Astrocyte (in vitro differentiated cells and primary cell): ENCODE measurements at regions not wholly inside any gene's neighbourhood (a gene's known extent, or its start where the extent isn't known, plus 50 kb on each side); places are given as distances from the start of the nearest gene placed in this dataset.

Source experiments
- DNase-seq: peaks from one replicate; pipeline ENCODE4 v3.0.0-alpha.2; 2010; ENCODE audit warnings: low read depth
- FAIRE-seq: peaks from 2 replicates; lab custom pipeline; 2011; peaks lifted over from hg19 to GRCh38; lab: Jason Lieb, UNC
- H2AFZ ChIP-seq: 2 replicates; pipeline ENCODE4 v1.6.0; 2012; ENCODE audit warnings: low read depth, low read length, inconsistent platforms
- H3K27ac ChIP-seq: 2 replicates; pipeline ENCODE4 v1.5.1; 2011; ENCODE audit warnings: low read depth, low read length, inconsistent platforms
- H3K27me3 ChIP-seq: 2 replicates; pipeline ENCODE4 v1.6.0; 2011; ENCODE audit warnings: low read length, inconsistent platforms; ENCODE audit not compliant: insufficient read depth
- H3K36me3 ChIP-seq: 2 replicates; pipeline ENCODE4 v1.5.1; 2011; ENCODE audit warnings: low read length, inconsistent platforms; ENCODE audit not compliant: insufficient read depth
- H3K4me1 ChIP-seq: 2 replicates; pipeline ENCODE4 v1.5.1; 2011; ENCODE audit warnings: low read length, inconsistent platforms; ENCODE audit not compliant: insufficient read depth
- H3K4me2 ChIP-seq: 2 replicates; pipeline ENCODE4 v1.6.0; 2012; ENCODE audit warnings: low read length, inconsistent platforms
- H3K4me3 ChIP-seq: 2 replicates; pipeline ENCODE4 v1.5.1; 2011; ENCODE audit warnings: low read depth, mild to moderate bottlenecking, low read length, inconsistent platforms; ENCODE audit not compliant: insufficient read depth
- H3K79me2 ChIP-seq: 2 replicates; pipeline ENCODE4 v1.6.0; 2012; ENCODE audit warnings: mild to moderate bottlenecking, low read length, inconsistent platforms; ENCODE audit not compliant: insufficient read depth
- H3K9ac ChIP-seq: 2 replicates; pipeline ENCODE4 v1.6.0; 2012; ENCODE audit warnings: mild to moderate bottlenecking, low read length, inconsistent platforms
- H3K9me3 ChIP-seq: 2 replicates; pipeline ENCODE4 v1.5.1; 2012; ENCODE audit warnings: low read depth, mild to moderate bottlenecking, low read length, inconsistent platforms; ENCODE audit not compliant: insufficient read depth
- H4K20me1 ChIP-seq: 2 replicates; pipeline ENCODE4 v1.6.0; 2012; ENCODE audit warnings: low read length, inconsistent platforms; ENCODE audit not compliant: insufficient read depth
- H3K27ac Mint-ChIP-seq: one replicate; pipeline ENCODE4 v1.8.0; 2021; ENCODE audit warnings: mild to moderate bottlenecking, mixed read lengths; ENCODE audit not compliant: unreplicated experiment
- H3K27me3 Mint-ChIP-seq: one replicate; pipeline ENCODE4 v1.8.0; 2021; ENCODE audit warnings: low read depth, mixed read lengths; ENCODE audit not compliant: unreplicated experiment
- H3K36me3 Mint-ChIP-seq: one replicate; pipeline ENCODE4 v1.8.0; 2021; ENCODE audit warnings: low read depth, mixed read lengths; ENCODE audit not compliant: unreplicated experiment
- H3K4me1 Mint-ChIP-seq: one replicate; pipeline ENCODE4 v1.8.0; 2021; ENCODE audit warnings: low read depth, mixed read lengths; ENCODE audit not compliant: unreplicated experiment
- H3K4me3 Mint-ChIP-seq: one replicate; pipeline ENCODE4 v1.8.0; 2021; ENCODE audit warnings: mild to moderate bottlenecking, moderate library complexity, mixed read lengths; ENCODE audit not compliant: unreplicated experiment
- H3K9me3 Mint-ChIP-seq: one replicate; pipeline ENCODE4 v1.8.0; 2021; ENCODE audit warnings: mild to moderate bottlenecking, mixed read lengths; ENCODE audit not compliant: unreplicated experiment
- CTCF ChIP-seq: IDR thresholded peaks from 2 replicates; pipeline ENCODE4 v1.5.1; 2011; ENCODE audit warnings: low read depth, mild to moderate bottlenecking, inconsistent platforms, low read length, moderate library complexity; ENCODE audit not compliant: insufficient read depth
- EZH2 ChIP-seq: IDR thresholded peaks from 2 replicates; pipeline ENCODE4 v1.6.1; 2012; ENCODE audit warnings: mild to moderate bottlenecking, low read length, inconsistent platforms; ENCODE audit not compliant: insufficient read depth

DNA sequence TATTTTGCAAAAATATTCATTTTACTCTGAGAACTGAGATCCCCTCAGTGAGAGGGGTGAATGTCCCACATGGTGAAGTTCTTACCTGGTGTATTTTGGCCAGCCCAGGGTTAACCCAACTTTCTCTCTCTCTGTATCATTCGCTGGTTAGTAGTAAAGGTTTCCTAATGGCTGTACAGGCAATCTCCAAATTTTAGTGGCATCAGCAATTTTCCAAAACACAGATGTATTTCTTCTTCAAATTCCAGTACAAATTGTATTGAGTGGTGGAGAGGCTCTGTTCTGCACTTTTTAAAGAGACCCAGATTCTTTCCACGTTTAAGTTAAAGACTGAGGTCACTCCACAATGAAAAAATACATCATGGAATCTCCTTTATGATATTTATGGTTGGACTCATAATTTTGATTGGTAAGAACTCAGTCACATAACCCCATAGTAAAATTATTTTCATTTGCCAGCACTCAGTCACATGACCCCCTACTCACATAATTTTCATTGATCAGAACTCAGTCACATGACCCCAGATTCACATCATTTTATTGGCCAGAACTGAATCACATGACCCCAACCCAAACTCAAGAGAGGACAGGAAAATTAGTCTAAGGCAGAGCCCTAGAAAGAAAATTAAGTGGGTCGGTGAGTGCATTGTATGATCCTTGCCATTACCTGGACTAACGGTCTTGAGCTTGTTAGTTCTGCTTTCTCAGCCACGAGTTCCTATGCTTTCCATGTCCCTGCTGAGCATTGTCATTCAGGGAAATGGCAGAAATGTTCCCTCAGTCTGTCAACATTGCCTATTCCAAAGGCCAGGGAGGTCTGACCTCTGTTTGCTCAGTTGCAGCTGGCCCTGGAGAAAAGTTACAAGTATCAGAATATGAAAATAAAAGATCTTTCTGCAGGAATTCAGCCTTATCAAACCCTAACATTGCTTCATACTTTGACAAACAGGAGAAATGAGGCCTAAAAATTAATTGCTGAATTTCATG, 1536.2 kb downstream of the AACS start:
- Histone ChIP-seq H4K20me1 (no peaks in the 10 kb centered on the region), H3K4me2 (no peak overlapping the region), H3K27me3 (no peaks in the 10 kb centered on the region), H3K36me3 (no peaks in the 10 kb centered on the region), H3K9ac (no peak overlapping the region), H3K4me3 (no peak overlapping the region), H2AFZ (no peak overlapping the region), H3K9me3 (no peaks in the 10 kb centered on the region), H3K27ac (no peak overlapping the region), H3K79me2 (no peaks in the 10 kb centered on the region), H3K4me1 (no peaks in the 10 kb centered on the region)
- no peak for FAIRE-seq
- no peak for DNase-seq
- Mint-ChIP-seq H3K27me3 (no peaks in the 10 kb centered on the region), H3K27ac (no peak overlapping the region), H3K4me1 (no peaks in the 10 kb centered on the region), H3K4me3 (no peak overlapping the region), H3K9me3 (peaks cover 8% of the 10 kb centered on the region), H3K36me3 (no peaks in the 10 kb centered on the region)
- TF ChIP-seq CTCF (no peak), EZH2 (no peak)

DNA sequence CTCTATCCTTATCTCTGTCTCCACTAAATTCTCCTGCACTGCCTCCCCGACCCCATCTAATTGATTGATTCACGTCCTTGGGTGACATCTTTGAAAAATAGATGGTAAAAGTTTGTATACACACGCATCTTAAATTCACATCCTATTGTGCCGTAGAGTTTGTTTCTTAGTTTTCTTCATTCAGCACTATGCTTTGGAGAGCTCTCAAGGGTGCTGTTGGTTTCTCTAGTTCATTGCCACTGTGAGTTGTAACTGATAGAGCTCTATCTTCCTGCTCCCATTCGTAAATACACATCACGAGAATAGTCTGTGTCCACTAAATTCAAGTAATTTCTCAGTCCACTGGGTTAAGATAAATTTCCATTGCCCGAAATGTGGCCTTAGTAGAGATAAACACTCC, 1537.4 kb downstream of the AACS start:
- Histone ChIP-seq H3K9ac (no peak overlapping the region), H3K27me3 (no peaks in the 10 kb centered on the region), H3K36me3 (no peaks in the 10 kb centered on the region), H3K9me3 (no peaks in the 10 kb centered on the region), H2AFZ (no peak overlapping the region), H4K20me1 (no peaks in the 10 kb centered on the region), H3K4me1 (no peaks in the 10 kb centered on the region), H3K79me2 (no peaks in the 10 kb centered on the region), H3K4me2 (no peak overlapping the region), H3K4me3 (no peak overlapping the region), H3K27ac (no peak overlapping the region)
- H3K4me3 Mint-ChIP-seq, result no peak overlapping the region
- H3K4me1 Mint-ChIP-seq, result no peaks in the 10 kb centered on the region
- DNase-seq (no peak), FAIRE-seq (no peak)
- H3K9me3 Mint-ChIP-seq, result peaks cover 8% of the 10 kb centered on the region
- H3K27me3 Mint-ChIP-seq, result no peaks in the 10 kb centered on the region
- no peak overlapping the region for H3K27ac Mint-ChIP-seq
- H3K36me3 Mint-ChIP-seq, result no peaks in the 10 kb centered on the region
- no peak for TF ChIP-seq EZH2
- no peak for TF ChIP-seq CTCF

GRCh38 chr12:126607157-126607556, 1541.9 kb downstream of the AACS start:
- Mint-ChIP-seq H3K4me1 (no peaks in the 10 kb centered on the region), H3K36me3 (no peaks in the 10 kb centered on the region), H3K4me3 (no peak overlapping the region), H3K9me3 (peaks cover 10% of the 10 kb centered on the region), H3K27ac (no peak overlapping the region), H3K27me3 (no peaks in the 10 kb centered on the region)
- no peaks in the 10 kb centered on the region for H4K20me1 ChIP-seq
- no peak for FAIRE-seq
- no peak overlapping the region for H3K4me2 ChIP-seq
- H2AFZ ChIP-seq, result no peak overlapping the region
- TF ChIP-seq EZH2 (no peak), CTCF (no peak)
- H3K4me3 ChIP-seq, result no peak overlapping the region
- no peak for DNase-seq
- no peak overlapping the region for H3K27ac ChIP-seq
- no peaks in the 10 kb centered on the region for H3K4me1 ChIP-seq
- no peak overlapping the region for H3K9ac ChIP-seq
- H3K79me2 ChIP-seq, result no peaks in the 10 kb centered on the region
- no peaks in the 10 kb centered on the region for H3K36me3 ChIP-seq
- H3K9me3 ChIP-seq, result peaks cover 3% of the 10 kb centered on the region
- no peaks in the 10 kb centered on the region for H3K27me3 ChIP-seq
